RWPE1 (cell line): ENCODE measurements at regions not wholly inside any gene's neighbourhood (a gene's known extent, or its start where the extent isn't known, plus 50 kb on each side); places are given as distances from the start of the nearest gene placed in this dataset.

Experiments used
- CTCF ChIA-PET: fragments of 350-600 bp; sonication (Branson Sonifier 250); formaldehyde crosslinking; extraction: SDS; loops from one replicate; lab custom pipeline; 2021; lab: Yijun Ruan, JAX
- POLR2A ChIA-PET: fragments of 400-600 bp; formaldehyde crosslinking; extraction: SDS; loops from one replicate; lab custom pipeline; 2020; ENCODE audit warnings: antibody characterized with exemption; ENCODE audit not compliant: low non-redundant PET; lab: Yijun Ruan, JAX
- DNase-seq: peaks from one replicate; pipeline ENCODE4 v3.0.0; 2012; ENCODE audit warnings: low spot score
- H3K27ac ChIP-seq: fragments of 450-650 bp; 2 replicates; pipeline ENCODE4 v1.5.1; 2017
- CTCF ChIP-seq: fragments of 450-650 bp; conservative IDR thresholded peaks from 2 replicates; pipeline ENCODE4 v1.5.1; 2017; ENCODE audit warnings: low read depth, mild to moderate bottlenecking

- TF ChIP-seq CTCF: no peak
- no peak for DNase-seq
- no peak overlapping the region for H3K27ac ChIP-seq
- ChIA-PET POLR2A (no interaction called here), CTCF (interaction anchor here (0.6 kb wide), 1 partner anchor 32 kb away, joined by 9 read pairs; no protein-coding TSS in a partner anchor)
Observed at GRCh38 chr4:188270273-188271069, 131.2 kb downstream of the TRIML1 start.

GRCh38 chr4:188275686-188276085 is 136.4 kb downstream of the TRIML1 start:
- no peak for DNase-seq
- TF ChIP-seq CTCF: no peak
- POLR2A ChIA-PET: no interaction called here
- CTCF ChIA-PET: no interaction called here
- no peak overlapping the region for H3K27ac ChIP-seq

- no peak overlapping the region for H3K27ac ChIP-seq
- no peak for TF ChIP-seq CTCF
- no peak for DNase-seq
- ChIA-PET POLR2A (no interaction called here), CTCF (no interaction called here)
Observed at GRCh38 chr4:188279184-188279583, 139.9 kb downstream of the TRIML1 start.

- POLR2A ChIA-PET: no interaction called here
- DNase-seq: no peak
- CTCF ChIA-PET: no interaction called here
- no peak overlapping the region for H3K27ac ChIP-seq
- no peak for TF ChIP-seq CTCF
Observed at GRCh38 chr4:188282471-188283232, 143.4 kb downstream of the TRIML1 start.

- DNase-seq: no peak
- no peak overlapping the region for H3K27ac ChIP-seq
- CTCF ChIA-PET: no interaction called here
- TF ChIP-seq CTCF: no peak
- POLR2A ChIA-PET: no interaction called here
Observed at GRCh38 chr4:188287169-188287894, 148.1 kb downstream of the TRIML1 start.

GRCh38 chr4:188289531-188290125 is 150.4 kb downstream of the TRIML1 start:
- CTCF ChIA-PET: no interaction called here
- POLR2A ChIA-PET: no interaction called here
- DNase-seq: no peak
- H3K27ac ChIP-seq: no peak overlapping the region
- TF ChIP-seq CTCF: no peak
